Osteocyte (in vitro differentiated cells): ENCODE measurements at regions not wholly inside any gene's neighbourhood (a gene's known extent, or its start where the extent isn't known, plus 50 kb on each side); places are given as distances from the start of the nearest gene placed in this dataset.
"Not testable (repeated sequence)": the region's sequence is repeated elsewhere in the genome, so short reads cannot be mapped to it uniquely, and the experiment has no call there.

Experiments
- DNase-seq: peaks from one replicate; pipeline ENCODE4 v3.0.0; 2021; ENCODE audit warnings: mixed read lengths; ENCODE audit not compliant: unreplicated experiment; ENCODE audit errors: extremely low spot score
- H3K27ac Mint-ChIP-seq: one replicate; pipeline ENCODE4 v1.8.0; 2021; ENCODE audit warnings: mild to moderate bottlenecking, mixed read lengths; ENCODE audit not compliant: unreplicated experiment
- H3K27me3 Mint-ChIP-seq: one replicate; pipeline ENCODE4 v1.8.0; 2021; ENCODE audit warnings: mixed read lengths; ENCODE audit not compliant: unreplicated experiment
- H3K36me3 Mint-ChIP-seq: one replicate; pipeline ENCODE4 v1.8.0; 2021; ENCODE audit warnings: mixed read lengths; ENCODE audit not compliant: unreplicated experiment
- H3K4me1 Mint-ChIP-seq: one replicate; pipeline ENCODE4 v1.8.0; 2021; ENCODE audit warnings: mixed read lengths; ENCODE audit not compliant: unreplicated experiment
- H3K4me3 Mint-ChIP-seq: one replicate; pipeline ENCODE4 v1.8.0; 2021; ENCODE audit warnings: mild to moderate bottlenecking, moderate library complexity, mixed read lengths; ENCODE audit not compliant: unreplicated experiment
- H3K9me3 Mint-ChIP-seq: one replicate; pipeline ENCODE4 v1.8.0; 2021; ENCODE audit warnings: mixed read lengths; ENCODE audit not compliant: unreplicated experiment
- CTCF ChIP-seq: fragments of 200-600 bp; sonication (generic); IDR thresholded peaks from 2 replicates; pipeline ENCODE4 v1.5.0; 2021; ENCODE audit warnings: antibody characterized with exemption, mild to moderate bottlenecking, moderate library complexity

- DNase-seq = no peak
- Mint-ChIP-seq H3K27me3 (peaks cover 5% of the 10 kb centered on the region), H3K9me3 (no peaks in the 10 kb centered on the region), H3K36me3 (no peaks in the 10 kb centered on the region), H3K4me1 (peaks cover 2% of the 10 kb centered on the region), H3K27ac (no peak overlapping the region), H3K4me3 (no peak overlapping the region)
- TF ChIP-seq CTCF = no peak
These were observed 367.9 kb downstream of the TYW1 start for GRCh38 chr7:67364441-67365017.

GRCh38 chr7:67371429-67372305 lies 375.0 kb downstream of the TYW1 start:
- DNase-seq = peak; percentile 86
- no peaks in the 10 kb centered on the region for H3K9me3 Mint-ChIP-seq
- no peaks in the 10 kb centered on the region for H3K36me3 Mint-ChIP-seq
- peak; percentile 82 for TF ChIP-seq CTCF
- no peaks in the 10 kb centered on the region for H3K4me1 Mint-ChIP-seq
- H3K4me3 Mint-ChIP-seq = no peak overlapping the region
- H3K27ac Mint-ChIP-seq = no peak overlapping the region
- peaks cover 9% of the 10 kb centered on the region for H3K27me3 Mint-ChIP-seq

- DNase-seq, H3K4me3 Mint-ChIP-seq, H3K27me3 Mint-ChIP-seq, H3K4me1 Mint-ChIP-seq, H3K9me3 Mint-ChIP-seq, H3K36me3 Mint-ChIP-seq, H3K27ac Mint-ChIP-seq: not testable (repeated sequence)
These were observed 376.8 kb downstream of the TYW1 start for GRCh38 chr7:67373389-67373788.

GRCh38 chr7:67375427-67375826 lies 378.8 kb downstream of the TYW1 start:
- no peak for TF ChIP-seq CTCF
- peaks cover 5% of the 10 kb centered on the region for H3K27me3 Mint-ChIP-seq
- H3K4me3 Mint-ChIP-seq = no peak overlapping the region
- H3K9me3 Mint-ChIP-seq = no peaks in the 10 kb centered on the region
- no peak overlapping the region for H3K27ac Mint-ChIP-seq
- H3K36me3 Mint-ChIP-seq = no peaks in the 10 kb centered on the region
- H3K4me1 Mint-ChIP-seq = no peaks in the 10 kb centered on the region
- DNase-seq = no peak

GRCh38 chr7:67377939-67378862 lies 381.6 kb downstream of the TYW1 start:
- Mint-ChIP-seq H3K36me3 (no peaks in the 10 kb centered on the region), H3K27ac (no peak overlapping the region), H3K4me1 (no peaks in the 10 kb centered on the region), H3K9me3 (no peaks in the 10 kb centered on the region), H3K4me3 (no peak overlapping the region), H3K27me3 (no peaks in the 10 kb centered on the region)
- no peak for DNase-seq
- TF ChIP-seq CTCF = peak; percentile 76
